Daoy (cell line): ENCODE measurements at regions not wholly inside any gene's neighbourhood (a gene's known extent, or its start where the extent isn't known, plus 50 kb on each side); places are given as distances from the start of the nearest gene placed in this dataset.

Experiments
- DNase-seq: peaks from one replicate; pipeline ENCODE4 v3.0.0-alpha.2; 2015; ENCODE audit warnings: low read depth

DNA sequence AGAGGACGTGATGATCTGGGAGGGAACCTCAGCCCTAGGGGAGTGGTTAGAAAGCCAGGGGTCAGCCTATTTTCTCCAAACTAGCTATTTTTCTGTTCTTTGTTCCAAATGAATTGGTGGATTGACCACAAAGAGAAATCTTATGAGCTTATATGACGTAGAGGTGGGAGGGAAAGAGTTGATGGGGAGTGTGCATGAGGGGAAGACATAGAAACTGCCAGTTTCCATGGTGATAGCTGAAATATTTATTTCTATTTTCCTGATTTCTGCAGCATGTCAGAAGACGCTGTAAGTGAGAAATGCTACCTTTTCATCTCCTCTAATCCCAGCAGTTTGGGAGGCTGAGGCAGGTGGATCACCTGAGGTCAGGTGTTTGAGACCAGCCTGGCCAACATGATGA, 51.4 kb upstream of the CISTR start:
- DNase-seq: no peak

DNA sequence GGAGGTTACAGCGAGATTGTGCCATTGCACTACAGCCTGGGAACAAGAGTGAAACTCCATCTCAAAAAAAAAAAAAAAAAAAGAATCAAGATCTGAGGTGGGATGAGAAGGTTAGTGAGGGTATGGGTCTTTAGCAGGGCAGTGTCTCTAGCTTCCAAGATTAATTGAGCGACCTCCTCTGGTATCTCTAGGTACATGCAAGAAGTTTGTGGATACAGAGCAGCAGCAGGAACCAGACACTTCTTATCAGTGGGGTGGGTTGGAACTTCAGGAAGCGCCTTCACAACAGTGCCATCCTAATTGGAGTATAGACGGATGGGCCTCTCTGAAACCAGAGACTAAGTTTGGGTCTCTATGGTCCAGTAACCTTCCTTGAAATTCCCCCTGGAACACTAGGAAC, 51.9 kb upstream of the CISTR start:
- DNase-seq: peak; percentile 11

DNA sequence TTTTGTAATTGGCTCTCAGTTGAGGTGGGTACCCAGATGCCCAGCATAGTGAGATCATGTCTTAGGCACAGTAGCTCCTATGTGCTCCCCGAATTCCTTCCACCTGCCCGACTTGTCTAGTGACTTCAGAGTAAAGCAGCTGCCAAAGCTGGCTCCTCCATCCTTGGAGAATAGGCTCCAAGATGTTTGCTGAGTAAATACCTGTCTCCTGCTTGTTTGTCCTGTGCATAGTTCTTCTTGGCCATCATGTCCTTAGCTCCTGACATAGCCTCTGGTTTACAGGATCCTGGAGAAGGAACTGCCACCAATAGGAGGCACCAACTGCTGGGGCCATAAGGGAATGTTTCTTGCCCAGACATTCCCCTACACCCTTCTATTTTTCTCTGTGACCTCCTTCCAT, 52.6 kb upstream of the CISTR start:
- DNase-seq: peak; percentile 30

DNA sequence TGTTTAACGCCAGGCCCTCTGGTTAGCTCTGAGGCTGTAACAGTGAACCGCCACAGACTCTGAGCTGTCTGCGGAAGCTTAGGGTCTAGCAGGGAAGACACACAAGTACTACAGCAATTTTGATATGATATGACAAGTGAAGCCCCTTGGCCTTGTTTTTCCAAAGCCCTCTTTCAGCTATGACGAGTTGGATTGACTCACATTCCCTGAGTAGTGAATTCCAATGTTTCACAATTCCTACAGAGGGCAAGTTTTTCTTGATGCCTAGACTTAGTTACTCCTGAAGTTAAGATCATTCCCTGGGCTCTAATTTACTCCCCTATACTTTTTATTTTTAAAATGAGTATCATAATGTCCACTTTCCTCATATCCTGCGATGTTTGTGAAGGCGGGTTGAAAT, 53.3 kb upstream of the CISTR start:
- DNase-seq: peak; percentile 37

DNA sequence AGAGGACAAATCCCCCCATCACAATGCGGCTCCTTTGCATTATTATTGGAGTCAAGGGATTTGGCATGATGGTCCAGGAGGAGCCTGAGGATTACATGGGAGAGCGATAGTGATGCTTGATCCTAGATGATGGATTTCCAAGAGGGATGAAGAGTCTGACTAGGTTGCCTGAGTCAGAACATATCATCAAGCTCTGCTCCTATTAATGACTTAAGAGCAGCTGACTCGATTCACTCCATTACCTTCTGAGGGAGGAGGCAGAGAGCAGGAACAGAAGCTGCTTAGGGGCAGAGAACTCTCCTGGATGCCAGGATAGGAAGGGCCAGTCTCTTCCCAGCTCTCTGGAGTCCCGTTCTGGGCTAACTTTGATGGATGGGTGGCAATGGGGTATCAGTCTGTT, 54.0 kb upstream of the CISTR start:
- peak; percentile 32 for DNase-seq

DNA sequence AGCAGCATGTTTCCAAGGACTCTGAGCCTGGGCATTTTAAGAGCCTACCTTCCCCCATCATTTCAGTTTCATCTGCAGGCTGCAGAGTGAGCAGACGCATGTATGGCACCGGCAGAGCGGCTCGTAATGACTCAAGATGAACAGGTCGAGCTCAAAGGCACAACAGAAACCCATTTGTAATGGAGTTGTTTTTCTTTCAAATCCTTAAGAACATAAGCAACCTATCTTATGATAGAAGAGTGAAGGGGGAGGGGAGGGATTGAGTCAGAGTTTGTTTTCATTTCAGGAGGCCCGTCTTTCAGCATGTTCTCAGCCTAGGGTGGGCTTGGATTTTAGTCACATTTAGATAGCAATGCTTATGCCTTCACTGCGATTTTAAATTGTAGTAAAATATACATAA, 54.9 kb upstream of the CISTR start:
- DNase-seq: peak; percentile 80

DNA sequence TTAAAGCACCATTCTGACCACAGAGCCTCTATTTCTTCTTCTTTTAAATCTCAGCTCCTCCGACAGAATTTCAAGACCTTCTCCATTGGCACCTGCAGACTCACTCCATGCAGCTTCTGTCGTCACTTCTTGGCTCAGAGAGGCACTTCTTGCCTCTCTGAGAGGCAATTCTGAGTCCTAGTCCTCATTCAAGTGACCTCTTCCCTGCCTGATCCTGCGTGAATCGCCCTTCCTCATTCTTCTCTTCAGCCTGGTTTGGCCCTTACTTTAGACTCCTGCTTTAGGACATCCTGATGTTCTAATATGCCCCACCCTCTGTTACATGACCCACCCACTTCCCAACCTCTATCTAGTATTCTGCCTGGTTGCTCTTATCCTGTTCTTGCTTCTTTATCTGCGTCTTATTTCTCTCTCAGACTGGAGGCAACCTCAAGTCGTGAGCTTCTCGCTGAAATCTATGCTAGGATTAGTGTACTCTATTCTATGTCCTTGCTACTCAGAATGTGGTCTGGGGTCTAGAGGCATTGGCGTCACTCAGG, 55.6 kb upstream of the CISTR start:
- DNase-seq: no peak

DNA sequence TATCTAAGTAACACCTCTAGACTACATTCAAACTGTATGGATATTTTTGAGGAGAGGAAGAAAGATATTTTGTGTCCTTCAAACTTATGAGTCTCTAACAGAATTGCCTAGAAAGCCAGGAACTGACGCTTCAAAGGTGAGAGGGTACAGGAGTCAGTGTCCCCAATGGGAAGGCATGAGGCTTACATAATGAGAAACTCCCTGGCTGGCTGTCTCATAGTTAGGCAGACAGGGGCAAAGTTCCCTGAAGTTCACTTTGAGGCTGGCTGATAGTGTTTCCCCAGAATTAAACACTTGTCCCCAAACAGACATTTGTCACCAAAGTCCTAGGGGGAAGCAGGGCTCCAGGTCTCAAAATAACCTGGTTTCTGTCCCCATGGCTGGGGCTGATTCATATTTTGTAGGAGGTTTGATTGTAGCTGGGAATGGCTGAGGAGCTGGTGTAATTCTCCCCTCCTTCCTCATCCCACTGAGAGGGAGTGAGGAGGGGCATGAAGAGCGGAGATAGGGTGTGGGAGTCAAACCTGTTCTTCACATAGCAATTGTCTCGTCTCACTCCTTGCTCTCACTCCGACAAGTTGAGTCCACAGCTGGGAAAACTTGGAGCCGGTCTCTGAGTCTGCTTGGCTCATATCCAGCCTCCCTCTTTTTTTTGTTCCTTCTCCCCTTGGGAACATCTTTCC, 56.4 kb upstream of the CISTR start:
- DNase-seq: no peak

DNA sequence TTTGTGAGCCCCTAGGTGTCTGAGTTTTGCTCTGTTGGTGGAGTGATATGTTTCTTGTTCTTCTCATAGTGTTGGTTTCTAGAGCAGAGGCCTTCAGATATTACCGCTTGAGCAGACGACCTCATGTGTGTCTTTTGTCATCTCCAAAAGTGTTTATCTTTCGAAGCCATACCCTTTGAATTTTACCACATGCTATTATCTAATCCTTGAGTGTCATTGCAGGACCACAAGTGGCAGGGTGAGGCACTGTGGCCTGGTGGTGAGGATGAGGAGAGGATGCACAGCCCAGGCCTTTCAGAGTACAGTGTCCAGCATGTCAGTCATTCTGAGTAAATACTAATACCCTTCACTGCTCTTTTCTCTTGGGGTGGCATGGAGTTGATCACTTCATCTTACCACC, 57.2 kb upstream of the CISTR start:
- no peak for DNase-seq

DNA sequence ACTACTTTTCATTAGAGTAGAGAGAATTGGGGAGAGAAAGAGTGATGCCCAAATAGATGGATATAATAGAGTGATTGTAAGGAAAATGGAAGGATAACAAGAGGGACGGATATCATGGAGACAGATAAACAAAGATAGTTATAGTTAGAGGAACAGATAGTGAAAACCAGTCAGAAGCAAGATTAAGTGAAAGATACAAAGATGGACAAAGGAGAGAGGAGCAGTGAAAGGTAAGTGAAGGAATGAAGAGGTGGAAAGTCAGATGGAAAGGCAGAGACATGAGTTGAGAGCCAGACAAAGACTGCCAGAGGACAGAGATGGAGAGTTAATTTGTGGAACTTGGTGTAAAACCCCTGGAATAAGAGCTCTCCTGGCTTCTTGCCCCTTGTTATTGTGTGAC, 59.2 kb upstream of the CISTR start:
- no peak for DNase-seq

DNA sequence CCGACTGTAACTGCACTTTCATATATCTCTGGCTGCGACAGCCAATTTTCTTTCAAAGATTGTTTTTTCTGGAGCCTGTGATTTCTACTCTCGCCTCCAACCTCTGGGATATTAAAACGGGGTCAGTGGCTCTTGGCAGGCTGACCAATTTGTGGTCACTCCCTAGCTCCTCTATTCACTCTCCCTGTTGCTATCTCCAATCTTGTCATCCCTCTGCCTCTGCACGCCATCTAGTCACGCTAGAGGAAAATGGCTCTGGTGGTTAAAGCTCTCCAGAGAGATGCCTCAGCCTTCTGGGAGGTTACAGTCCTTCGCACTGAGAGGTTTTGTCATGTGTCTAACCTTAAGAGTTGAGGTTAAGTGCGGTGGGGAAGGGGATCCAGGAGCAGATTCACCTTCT, 59.8 kb upstream of the CISTR start:
- DNase-seq: no peak

DNA sequence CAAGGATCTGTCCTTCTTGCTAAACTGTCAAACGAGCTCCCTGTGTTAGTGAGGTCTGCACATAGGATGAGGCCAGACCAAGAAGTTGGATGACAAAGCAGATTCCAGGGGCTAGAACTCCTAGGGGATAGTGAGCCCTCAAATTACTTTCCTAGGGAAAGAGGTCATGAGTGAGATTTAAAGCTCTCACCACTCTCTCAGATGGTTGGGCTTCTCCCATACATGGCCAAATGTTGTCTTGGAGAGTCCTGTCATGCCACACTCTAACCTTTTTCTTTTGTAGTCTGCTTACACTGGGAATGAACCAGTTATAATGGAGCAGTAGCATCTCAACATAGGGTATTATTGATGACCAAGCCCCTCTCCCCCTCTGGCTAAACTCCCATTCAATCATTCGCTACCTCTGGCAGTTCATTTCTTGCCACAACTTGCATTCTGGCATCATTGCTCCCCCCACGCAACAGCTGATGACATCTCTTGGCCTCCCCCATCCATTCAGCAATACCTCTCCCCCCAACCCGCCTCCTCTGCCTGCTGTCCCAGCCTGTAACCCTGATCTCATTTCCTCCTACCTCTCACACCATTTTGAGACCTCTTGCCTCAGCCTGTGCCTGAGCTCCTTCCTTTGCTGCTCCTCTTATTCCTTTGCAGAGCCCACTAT, 64.7 kb upstream of the CISTR start:
- DNase-seq: no peak

DNA sequence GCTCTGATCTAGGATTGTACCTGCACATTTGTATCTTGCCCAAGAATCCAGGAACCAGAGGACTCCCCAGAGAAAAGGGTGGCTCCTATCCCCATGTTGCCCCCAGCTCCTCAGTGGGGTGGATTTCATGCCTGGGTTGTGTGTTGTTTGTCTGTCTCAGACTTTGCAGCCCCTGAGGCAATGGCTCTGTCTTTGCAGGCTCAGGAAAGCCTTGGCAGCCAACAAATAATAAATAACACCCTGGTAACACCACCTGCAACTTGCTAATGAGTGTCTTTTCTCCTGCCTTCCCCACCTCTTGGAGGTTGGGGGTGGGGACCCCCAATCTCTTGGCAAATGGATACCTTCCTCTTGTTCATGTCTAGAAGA, 65.2 kb upstream of the CISTR start:
- DNase-seq: no peak

DNA sequence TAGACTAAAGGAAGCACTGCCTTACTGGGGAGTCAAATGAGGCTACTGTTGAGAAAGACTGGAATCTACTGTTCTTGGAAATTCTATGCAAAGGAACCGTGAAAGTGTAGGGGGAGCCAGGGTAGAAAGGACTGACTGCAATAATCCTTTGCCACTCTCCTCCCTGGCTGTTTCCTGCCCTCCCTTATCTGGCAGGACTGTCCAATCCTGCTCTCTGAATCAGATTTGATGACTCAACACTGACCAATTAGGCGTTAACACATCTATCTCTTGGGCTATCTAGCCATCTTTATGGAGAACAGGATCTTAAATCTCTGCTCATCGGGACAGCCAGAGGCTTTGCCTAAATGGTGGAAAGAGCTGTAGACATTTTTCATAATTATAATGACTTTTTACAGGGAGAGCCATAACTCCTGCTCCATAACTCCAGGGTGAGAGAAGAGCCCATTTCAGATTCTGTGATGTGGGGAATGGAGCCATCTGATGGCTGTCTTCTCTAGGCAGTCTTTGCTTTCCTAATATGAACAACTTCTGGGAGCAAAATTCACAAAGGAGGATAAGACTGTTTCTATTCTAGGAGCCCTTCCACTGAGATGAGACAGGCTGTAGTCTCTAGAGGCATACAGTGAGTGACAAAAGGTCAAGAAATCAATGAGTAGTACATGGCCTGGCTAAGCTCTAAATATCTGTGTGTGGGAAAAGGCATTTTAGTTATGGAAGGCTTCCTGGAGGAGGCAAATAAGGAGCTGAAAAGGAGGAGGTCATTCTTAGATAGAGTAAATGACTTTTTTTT, 68.9 kb upstream of the CISTR start:
- DNase-seq: peak; percentile 61

DNA sequence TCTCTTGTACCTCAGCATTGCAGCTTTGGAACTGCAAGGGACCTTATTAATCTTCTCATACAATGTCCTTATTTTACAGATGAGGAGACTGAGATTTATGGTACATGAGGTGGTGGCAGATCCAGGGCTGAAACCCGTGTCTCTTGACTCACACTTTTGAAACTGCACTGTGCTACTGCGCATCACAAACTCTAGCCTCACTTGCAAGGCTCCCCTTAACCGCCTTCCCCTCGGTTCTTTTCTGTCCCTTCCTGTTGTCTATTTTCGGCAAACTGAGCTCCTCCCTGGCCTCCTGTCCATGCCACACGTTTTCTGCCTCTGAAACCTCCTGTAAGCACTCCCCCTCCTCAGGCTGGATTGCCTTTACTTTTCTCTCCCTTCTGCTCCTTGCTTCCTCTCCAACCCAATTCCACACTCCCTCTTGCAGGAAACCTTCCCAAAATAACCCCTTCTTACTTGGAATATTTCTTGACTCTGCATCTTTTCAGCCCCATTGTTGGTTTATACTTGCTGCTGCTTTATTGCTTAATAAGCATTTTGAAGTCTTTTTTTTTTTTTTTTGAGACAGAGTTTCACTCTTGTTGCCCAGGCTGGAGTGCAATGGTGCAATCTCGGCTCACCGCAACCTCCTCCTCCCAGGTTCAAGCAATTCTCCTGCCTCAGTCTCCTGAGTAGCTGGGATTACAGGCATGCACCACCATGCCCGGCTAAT, 72.4 kb upstream of the CISTR start:
- DNase-seq: no peak

DNA sequence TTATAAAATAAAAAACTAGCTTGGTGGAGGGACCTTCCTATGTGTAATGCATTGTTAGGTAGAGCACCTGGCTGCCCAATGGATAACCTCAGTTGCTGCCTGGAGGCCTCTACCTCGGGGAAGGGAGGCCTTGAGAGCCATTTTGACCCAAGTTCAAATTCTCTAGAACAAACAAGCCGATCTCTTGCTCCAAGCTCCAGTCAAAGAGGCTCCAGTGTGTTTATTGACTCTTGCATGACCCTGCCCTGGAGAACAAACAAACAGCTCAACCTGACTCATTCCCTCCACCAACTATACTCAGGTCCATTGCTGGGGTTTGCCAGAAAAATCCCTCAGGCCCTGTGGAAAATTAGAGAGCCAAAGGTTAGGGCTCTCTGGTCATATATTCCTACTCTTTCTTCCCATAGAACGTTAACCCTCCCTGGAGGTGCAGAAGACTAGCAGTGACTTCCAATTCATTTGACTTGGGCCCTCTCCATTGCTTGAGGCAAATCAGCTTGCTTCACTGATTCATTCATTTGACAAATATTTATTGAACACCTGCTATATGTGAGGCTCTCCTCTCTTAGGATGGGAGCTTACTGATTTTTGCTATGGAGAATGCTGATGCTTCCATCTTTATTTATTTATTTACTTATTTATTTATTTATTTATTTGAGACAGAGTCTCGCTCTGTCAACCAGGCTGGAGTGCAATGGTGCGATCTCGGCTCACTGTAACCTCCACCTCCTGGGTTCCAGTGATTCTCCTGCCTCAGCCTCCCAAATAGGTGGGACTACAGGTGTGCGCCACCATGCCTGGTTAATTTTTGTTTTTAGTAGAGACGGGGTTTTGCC, 73.7 kb upstream of the CISTR start:
- peak; percentile 43 for DNase-seq

DNA sequence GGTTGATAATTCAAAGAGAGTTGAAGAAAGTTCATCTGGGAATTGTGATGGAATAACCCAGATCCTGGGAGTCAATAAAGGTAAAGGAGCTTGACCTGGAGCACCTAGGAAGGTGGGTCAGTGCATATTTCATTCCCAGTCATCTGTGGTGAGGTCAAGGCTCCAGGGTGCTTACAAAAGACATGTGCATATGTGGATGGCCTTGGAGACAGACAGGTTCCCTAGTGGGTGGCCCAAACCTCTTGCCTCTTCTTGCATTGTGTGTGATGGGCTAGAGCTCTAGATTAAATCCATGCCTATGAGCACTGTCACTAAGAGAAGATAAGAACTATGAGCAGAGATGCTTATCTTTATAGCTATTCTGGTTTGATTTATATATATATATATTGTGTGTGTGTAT, 75.5 kb upstream of the CISTR start:
- no peak for DNase-seq

DNA sequence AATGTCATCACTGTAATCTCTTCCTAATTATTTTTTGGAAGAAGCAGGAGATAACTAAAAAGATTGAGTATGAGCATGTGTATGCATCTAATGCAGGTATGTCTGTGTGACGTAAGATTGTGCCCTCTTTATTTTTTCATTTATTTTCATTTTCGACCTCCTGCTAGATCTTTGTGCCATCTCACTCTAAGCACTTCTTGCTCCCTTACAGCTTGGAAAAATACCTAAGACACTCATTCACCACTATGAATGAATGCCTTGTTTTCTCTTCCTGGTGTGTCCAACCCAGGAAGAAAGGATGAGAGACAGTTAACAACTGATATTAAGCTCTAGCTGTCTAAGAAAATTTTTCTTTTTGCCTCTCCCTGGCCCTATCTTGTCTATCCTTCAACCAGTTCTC, 76.8 kb upstream of the CISTR start:
- peak; percentile 14 for DNase-seq

DNA sequence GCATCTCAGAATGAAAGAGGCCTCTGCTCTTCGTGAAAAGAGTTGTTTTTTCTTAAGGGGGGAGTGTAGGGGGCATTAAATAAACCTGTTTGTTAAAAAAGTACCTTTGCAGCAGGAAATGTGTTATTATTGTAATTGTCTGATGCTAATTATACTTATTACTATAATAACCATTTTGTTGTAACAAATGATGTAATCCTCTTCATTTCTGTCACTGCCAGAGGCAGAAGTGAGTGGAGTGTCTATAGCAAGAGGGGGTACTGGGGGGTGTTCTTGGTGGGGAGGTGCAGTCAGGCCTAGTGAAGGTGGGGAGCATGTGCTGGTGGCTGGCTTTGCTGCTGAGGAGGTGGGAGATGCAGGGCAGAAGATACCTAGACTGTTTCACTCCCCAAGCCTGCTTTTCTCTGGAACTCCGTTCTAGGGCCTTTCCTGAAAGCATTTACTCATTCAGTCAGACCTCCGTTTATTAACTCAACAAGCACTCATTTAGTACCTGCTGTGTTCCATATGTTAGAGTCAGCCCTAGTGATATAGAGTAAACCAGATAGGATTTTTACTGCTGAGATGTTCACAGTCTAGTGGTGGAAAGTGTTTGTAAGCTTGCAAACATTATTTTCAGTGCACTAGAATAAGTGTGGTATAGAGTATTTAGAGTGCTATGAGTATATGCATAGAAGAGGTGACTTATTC, 77.5 kb upstream of the CISTR start:
- no peak for DNase-seq

DNA sequence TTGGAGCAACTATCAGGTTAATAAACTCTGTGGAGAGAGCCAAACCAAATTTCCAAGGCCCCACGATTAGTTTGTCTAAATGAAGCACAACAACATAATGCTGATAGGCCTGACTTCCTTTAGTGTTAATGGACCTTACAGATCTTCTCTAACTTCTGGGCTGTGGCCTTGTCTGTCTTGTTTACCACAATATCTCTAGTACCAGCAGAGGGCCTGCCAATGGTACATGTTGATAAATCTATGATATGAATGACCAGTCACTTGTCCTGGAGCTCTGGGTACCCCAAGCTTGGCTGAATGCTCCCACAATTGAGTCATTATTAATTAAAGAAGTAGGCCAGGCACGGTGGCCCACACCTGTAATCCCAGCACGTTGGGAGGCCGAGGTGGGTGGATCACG, 78.9 kb upstream of the CISTR start:
- no peak for DNase-seq
